GM19468 (cell line): ENCODE measurements at regions not wholly inside any gene's neighbourhood (a gene's known extent, or its start where the extent isn't known, plus 50 kb on each side); places are given as distances from the start of the nearest gene placed in this dataset.

Experiments
- ATAC-seq: cut with Tn5 transposase; IDR thresholded peaks from one replicate; pipeline ENCODE4 v1.9.1; 2021; ENCODE audit warnings: mild to moderate bottlenecking, moderate library complexity, moderate number of reproducible peaks; ENCODE audit not compliant: unreplicated experiment; ENCODE audit errors: extremely low read depth

DNA sequence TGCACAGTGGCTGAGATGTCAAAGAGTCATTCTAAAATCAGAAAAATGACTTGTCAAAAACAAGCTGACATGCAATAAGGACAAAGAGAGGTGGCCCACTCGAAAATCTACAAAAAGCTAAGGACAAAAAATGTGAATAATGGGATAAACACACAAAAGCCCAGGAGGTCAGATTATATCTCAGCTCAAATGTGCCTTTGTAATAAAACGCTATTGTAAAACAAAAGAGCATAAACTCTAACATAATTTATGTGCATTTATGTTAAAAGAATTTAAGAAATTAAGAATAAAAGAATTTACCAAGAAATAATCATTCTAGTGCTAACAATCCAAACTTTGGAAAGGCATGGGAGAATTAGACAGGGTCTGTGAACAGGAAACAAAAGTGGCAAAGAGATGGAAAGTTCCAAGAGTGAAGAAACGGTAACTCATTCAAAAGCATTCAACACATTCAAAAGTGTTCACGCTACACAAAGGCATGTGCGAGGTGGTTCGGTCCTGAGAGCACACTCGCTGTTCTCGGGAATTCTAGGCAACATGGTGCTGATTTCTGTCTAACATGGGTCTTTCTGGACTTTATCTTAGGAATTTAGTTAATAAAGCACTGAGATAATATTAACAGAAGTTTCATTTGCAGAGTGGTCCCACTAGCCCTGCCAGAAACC is 197.7 kb downstream of the KATNAL1 start:
- no peak for ATAC-seq

- no peak for ATAC-seq
These were observed 198.5 kb downstream of the KATNAL1 start for GRCh38 chr13:30108913-30109237.

- no peak for ATAC-seq
These were observed 199.0 kb downstream of the KATNAL1 start for GRCh38 chr13:30108216-30108912.

DNA sequence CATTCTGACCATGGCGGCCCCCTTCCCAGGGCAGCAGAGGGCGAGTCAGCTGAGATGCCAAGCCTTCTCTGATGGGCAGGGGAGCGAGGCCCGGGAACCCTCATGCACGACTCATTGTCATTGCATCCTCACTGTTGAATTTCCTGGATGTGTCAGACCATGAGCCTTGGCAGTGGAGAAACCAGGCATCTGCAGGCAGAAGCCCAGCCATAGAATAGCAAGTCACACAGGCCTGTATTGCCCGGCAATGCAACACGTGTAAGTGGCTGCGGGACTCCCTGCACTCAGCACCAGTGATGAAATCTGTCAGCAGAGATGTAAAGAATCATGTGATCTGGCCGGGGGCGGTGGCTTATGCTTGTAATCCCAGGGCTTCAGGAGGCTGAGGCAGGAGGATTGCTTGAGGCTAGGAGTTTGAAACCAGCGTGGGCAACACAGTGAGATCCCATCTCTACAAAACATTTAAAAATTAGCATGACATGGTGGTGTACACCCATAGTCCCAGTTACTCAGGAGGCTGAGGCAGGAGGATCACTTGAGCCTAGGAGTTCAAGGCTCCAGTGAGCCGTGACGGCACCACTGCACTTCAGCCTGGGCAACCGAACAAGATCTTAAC is 199.7 kb downstream of the KATNAL1 start:
- no peak for ATAC-seq

DNA sequence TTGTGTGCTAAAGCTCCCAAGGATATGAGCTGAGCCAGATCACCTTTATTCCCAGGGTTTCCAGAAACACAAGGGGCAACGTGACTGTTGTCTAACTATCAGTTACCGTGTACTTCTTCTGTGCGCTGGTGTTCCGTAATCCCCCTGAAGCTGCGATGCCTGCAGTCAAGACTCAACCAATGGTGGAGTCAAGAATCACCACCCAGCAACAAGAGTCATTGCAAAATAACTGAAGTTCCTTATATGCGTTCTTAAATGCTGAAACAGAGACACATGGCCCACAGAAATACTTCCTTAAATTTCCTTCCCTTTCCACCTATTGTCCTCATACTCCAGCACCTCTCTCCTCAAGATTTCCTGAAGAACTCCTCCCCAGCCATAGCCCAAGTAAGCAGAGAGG is 200.2 kb downstream of the KATNAL1 start:
- no peak for ATAC-seq

- no peak for ATAC-seq
These were observed 202.0 kb downstream of the KATNAL1 start for GRCh38 chr13:30105381-30105780.

DNA sequence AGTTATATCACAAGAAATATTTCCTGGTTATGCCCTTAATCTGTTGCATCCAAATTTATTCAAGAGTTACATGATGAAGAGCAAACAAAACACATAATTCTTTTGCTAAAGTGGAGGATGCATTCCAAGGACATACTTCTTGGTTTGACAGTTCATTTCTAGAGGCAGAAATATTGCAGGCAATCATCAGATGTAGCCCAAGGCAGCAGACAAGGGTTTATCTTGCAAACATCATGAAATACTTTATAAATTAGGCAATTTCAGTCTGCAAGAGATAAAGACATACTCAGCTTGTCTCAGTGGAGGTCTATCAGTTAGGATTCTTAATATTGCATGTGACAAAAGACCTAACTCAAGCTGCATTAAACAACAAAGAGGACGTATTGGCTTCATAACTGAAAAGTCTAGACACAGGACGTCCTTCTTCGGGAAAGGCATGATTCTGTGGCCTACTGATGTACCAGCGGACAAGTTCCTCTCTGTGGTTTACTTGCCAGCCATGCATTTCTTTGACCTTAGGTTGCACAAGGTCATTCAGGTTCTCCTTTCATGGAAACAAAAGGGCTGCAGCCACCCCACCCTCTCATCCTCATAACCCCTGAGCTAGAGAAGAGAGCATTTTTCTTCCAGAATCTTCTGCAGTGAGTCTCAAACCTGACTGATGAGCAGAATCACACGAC is 204.1 kb downstream of the KATNAL1 start:
- ATAC-seq: no peak

GRCh38 chr13:30100226-30100625 is 207.1 kb downstream of the KATNAL1 start:
- no peak for ATAC-seq

GRCh38 chr13:30097701-30098100 is 209.7 kb downstream of the KATNAL1 start:
- ATAC-seq: no peak

GRCh38 chr13:30097089-30097488 is 210.3 kb downstream of the KATNAL1 start:
- ATAC-seq: no peak

GRCh38 chr13:30094015-30094414 is 213.3 kb downstream of the KATNAL1 start:
- ATAC-seq: no peak

DNA sequence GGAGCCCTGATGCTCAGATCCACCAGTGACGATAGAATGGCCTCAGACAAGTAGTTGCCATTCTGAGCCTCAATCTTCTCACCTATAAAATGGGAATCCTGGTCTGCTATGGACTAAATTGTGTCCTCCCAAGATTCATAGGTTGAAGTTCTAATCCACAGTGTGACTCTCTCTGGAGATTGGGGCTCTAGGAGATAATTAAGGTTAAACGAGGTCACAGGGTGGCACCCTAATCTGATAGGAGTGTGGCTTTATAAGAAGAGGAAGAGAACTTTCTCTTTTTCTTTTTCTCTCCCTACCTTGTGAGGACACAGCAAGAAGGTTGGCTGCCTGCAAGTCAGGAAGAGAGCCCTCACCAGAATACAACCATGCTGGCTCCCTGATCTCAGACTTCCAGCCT is 214.1 kb downstream of the KATNAL1 start:
- ATAC-seq: no peak

- no peak for ATAC-seq
These were observed 215.7 kb downstream of the KATNAL1 start for GRCh38 chr13:30091691-30092090.

DNA sequence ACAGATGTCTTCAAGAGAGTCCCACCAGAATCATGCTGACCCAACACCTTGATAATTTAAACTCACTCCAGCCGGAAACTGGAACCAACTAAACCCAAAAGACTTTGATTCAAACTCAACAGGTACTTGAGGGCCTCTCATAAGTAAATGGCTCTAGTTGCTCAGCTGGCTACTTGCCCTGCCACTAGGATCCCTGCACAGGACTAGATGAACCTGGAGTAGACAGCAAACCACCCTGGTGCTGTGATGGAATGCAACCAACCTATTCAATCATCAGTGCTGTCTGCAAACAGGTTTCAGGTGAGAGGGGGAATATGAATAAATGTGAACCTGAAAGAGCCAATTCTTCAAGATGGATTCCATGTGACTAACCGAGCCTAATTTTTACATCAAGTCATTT is 216.3 kb downstream of the KATNAL1 start:
- no peak for ATAC-seq

DNA sequence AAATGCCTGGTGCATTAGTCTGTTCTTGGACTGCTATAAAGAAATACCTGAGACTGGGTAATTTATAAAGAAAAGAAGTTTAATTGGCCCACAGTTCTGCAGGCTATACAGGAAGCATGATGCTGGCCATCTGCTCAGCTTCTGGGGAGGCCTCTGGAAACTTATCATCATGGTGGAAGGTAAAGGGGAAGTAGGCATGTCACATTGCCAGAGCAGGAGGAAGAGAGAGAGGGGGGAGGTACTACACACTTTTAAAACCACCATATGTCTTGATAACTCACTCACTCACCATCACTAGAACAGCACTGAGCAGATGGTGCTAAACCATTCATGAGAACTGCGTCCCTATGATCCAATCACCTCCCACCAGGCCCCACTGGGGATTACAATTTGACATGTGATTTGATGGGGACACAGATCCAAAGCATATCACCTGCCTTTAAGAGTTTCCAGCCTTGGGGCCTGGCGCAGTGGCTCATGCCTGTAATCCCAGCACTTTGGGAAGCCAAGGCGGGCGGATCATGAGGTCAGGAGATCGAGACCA is 219.0 kb downstream of the KATNAL1 start:
- ATAC-seq: no peak

DNA sequence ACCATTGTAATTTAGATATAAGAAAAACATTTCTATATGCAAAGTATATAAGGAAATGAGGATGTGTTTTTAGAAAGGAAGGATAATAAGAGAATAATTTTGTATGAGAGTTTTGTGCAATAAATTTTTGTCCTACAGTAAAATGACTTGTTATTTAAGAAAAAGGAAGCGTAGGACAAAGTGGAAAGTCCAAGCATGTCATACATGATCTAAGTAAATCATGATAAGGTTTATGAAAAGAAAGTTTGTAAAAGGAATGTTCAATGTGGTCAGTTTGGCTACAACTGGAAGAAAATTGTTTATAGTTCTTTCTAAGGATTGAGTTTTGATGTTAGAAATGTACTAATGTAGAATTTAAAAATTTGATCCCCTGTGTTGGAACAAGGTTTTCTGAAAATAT is 222.3 kb downstream of the KATNAL1 start:
- no peak for ATAC-seq

DNA sequence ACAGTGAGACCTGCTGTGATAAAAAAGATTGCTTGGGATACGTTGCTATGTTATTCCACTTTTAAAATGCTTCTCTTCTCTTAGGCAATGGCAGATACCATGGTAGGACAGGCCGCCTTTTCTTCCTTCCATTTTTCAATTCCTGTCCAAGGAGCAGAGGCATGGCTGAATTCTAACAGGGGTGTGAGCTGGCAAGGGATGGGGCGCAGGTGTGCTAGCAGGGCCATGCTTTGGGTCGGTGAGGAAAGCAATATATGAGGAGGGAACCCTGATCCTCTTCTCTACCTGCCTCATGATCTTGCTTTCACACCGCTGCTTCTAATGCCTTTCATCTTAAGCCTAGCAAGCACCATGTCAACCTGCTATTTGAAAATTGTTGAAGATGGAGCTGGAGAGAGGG is 225.0 kb downstream of the KATNAL1 start:
- ATAC-seq: no peak

DNA sequence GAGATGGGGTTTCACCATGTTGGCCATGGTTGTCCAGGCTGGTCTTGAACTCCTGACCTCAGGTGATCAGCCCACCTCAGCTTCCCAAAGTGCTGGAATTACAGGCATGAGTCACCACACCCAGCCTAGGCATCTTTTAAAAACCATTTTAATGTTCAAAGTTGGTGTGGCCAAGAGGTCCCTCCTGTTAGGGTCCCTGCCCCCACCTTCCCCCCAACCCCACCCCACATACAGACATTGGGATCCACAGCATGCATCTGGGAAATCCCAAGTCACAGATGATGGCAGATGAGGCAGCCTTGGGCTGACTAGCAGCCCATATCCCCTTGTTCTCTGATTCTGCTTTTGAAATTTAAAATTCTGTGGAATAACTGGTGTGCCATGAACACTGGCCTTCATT is 226.0 kb downstream of the KATNAL1 start:
- no peak for ATAC-seq

- ATAC-seq: no peak
These were observed 227.8 kb downstream of the KATNAL1 start for GRCh38 chr13:30079501-30079900.

DNA sequence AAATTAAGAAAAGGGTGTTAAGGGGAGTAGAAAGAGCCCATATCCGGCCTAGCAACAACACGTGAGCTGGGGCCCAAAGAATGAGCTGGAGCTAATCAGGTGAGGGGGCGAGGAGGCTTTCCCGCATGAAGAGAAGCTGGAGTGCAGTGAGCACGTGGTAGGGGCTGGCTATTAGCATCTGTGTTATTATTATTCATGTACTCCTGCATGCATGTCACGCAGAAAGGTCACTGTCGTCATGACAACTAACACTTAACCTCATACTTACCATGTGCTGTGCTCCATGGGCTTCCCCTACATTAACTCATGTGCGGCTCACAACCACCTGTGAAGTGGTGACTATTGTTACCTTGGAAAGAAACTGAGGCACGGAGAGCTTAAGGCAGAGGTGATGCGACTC is 227.6 kb upstream of the UBL3 start:
- no peak for ATAC-seq

DNA sequence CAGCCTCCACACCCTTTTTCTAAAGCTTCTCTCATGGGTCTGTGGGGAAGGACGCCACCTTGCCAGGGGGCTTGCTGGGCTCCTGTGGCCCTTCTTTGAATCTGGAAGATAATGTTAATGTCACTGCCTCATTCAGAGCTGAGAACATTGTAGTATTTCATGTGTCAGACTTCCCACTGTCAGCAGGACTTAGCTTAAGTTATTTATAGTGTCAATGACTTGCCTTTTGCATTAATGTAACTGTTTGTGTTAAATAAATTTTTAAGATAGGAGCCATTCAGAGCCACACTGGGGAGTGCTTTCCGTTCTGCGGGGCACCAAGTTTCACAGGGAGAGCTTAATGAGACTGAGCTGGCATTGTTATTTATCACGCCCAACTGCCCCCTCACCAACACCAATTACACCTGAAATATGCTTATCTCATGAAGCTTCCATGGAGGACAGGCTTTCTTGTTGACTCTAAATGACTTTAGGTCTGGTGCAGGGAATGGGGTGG is 226.9 kb upstream of the UBL3 start:
- ATAC-seq: no peak
